HG02759 (cell line): ENCODE measurements at regions not wholly inside any gene's neighbourhood (a gene's known extent, or its start where the extent isn't known, plus 50 kb on each side); places are given as distances from the start of the nearest gene placed in this dataset.
"Not testable (repeated sequence)": the region's sequence is repeated elsewhere in the genome, so short reads cannot be mapped to it uniquely, and the experiment has no call there.

Experiments
- ATAC-seq: cut with Tn5 transposase; IDR thresholded peaks from one replicate; pipeline ENCODE4 v1.9.1; 2021; ENCODE audit warnings: mild to moderate bottlenecking, moderate library complexity; ENCODE audit not compliant: unreplicated experiment

GRCh38 chr3:152148579-152148978, 120.2 kb upstream of the MBNL1 start:
- ATAC-seq: no peak

- no peak for ATAC-seq
Measured at GRCh38 chr3:152149832-152150231, 118.9 kb upstream of the MBNL1 start.

GRCh38 chr3:152151216-152151876, 117.4 kb upstream of the MBNL1 start:
- ATAC-seq: no peak

GRCh38 chr3:152151877-152152765, 116.6 kb upstream of the MBNL1 start:
- not testable (repeated sequence) for ATAC-seq

- not testable (repeated sequence) for ATAC-seq
Measured at GRCh38 chr3:152153115-152153514, 115.6 kb upstream of the MBNL1 start.

DNA sequence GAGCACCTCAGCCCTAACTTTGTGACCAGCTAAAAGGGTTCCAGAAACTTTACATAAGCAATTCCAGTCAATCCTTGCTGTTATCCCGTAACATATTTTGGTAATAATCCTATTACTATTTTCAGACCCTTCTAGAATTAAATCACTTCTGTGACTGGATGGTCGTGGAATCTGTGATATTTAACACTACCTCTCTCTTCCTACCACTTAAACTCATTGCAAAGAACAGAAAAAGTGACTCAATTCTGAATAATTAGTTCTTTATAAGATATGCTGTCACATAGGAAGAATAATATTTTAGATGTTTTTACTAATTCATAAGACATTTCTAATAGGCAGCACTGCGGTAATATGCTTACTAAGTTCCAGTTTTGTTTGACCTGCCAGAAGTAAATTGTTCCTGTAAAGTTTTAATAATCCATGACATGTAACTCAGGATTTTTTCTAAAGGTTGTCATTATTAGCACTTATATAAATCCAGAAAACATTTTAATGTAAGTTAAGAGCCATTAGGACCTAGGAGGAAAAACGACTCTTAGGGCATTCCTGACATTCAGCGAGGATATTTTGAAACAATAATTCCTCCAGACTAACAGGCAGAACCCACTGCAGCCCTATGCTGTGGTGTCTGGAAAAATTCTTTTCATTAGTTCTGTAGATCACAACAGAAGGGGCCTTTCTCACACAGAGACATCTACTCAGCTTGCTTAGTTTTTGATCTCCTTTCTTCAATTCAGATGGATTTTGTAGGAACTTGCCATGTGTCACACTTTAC, 113.3 kb upstream of the MBNL1 start:
- ATAC-seq: no peak

DNA sequence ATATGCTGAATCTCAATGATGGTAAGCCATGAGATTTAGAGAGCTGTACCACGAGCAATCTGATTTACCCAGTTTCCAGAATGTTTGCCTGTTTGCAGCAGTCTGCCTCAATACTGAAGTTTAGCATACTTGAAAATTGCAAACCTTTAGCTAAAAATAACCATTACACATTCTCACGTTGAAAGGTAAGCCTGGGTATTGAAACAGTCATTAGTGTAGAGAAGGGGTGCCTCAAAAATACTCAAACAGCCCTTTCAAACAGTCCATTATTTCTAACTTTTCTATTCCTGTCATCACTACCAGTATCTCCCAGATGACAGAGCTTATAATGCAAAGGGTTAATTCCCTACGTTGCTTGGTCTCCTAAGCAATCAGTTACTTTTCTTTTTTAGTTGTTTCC, 111.8 kb upstream of the MBNL1 start:
- ATAC-seq: no peak

GRCh38 chr3:152157337-152157736, 111.4 kb upstream of the MBNL1 start:
- no peak for ATAC-seq

DNA sequence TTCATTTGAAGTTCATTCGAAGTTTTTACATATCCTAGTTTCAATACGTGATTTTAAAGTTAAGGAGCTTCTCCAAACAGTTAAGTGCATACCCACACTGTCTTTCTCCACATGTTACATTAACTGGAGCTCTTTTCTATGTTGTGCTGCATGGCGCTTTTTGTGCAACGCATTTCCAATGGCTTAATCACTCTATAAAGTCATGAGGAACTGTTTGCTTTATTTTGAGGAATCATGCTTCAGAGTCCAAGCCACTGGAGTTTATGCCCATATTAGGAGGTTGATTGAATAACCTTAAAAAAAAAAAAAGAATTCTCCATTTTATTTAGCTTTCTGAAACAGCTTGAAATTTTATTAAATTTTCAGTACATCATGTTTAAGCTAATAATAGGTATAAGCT, 109.4 kb upstream of the MBNL1 start:
- ATAC-seq: no peak

DNA sequence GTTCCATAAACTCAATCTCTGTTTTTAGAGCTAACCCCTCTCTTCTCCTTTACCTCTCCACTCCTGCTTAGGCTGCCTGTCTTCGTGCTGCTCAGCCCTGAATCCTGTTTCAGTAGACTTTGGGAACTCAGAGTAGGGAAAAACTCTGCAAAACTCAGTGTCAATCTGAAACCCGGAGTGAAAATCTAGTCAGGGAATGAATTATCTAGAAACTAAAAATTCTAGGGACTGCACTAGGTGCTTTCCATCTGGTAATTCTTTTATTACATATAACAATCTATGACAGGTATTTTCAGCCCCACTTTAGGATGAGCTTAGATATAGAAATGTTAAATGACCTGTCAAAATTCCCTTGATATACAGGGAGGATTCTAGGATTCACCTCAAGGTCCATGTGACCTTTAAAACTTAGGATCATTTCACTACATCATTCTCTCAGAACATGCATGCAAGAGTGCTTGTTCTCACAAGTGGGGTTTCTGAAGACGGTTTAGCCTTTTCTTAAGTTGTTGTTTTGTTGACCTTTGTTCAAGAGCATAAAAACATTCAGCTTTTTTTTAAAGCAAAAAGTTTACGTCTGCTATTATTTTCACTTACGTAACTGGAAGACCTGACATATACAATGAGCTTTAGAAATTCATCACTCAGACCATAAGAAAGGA, 108.2 kb upstream of the MBNL1 start:
- ATAC-seq: peak; percentile 54

DNA sequence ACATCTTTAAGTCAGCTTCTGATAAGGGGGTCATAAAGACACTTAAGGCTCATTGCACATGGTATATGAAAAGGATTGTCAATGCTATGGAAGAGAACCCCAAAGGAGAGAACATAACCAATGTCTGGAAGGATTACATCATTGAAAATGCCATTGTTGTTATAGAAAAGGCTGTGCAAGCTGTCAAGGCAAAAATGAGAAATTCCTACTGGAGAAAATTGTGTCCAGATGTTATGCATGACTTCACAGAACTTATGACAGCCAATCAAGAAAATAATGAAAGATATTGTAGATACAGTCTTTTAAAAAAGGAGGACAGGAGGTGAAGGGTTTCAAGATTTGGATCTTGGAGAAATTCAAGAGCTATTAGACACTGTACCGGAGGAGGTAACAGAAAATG, 96.3 kb upstream of the MBNL1 start:
- no peak for ATAC-seq

GRCh38 chr3:152173627-152174026, 95.1 kb upstream of the MBNL1 start:
- ATAC-seq: no peak

DNA sequence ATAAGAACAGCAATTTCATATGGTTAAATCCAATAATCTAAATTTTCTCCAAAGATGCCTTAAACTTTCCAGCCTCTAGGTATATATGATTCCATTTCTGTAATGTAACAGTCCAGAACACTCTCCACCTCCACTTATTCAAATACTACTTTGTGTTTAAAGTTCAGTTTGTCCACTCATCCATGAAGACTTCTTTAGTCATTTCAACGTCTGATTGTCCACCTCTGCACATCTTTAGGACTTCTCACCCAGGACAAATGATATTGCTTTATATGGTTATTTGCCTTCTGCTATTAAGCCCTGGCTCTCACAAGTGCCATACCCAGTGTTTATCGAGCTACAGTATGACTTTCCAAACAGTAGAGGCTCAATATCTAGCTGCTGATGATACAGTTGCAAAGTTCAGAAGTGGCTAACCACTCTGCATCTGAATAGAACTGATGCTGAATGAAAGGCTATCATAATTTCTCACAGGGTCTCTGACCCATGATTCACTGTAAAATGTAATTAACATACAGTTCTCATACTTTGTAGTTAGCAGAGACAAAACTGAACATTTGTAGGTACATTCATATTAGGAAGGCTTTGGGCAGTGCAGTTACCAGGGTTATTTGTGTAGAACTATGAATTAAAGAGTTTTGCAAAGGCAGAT, 93.7 kb upstream of the MBNL1 start:
- ATAC-seq: no peak

DNA sequence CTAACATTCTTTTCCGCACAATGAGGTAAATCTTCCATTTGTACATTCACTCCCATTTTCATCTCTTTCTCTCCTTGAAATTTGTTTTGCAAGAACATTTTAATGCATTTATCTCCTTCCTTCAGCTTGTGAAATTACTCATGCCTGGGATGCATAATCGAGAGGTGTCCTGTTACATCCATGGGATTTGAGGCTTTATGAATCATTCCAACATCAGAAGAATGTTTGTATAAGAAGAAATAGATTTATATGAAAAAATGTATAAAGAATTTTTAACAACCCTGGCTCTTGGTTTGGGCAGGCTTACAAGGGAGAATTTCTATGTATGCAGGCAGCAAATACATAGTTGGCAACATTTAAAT, 93.2 kb upstream of the MBNL1 start:
- ATAC-seq: no peak

DNA sequence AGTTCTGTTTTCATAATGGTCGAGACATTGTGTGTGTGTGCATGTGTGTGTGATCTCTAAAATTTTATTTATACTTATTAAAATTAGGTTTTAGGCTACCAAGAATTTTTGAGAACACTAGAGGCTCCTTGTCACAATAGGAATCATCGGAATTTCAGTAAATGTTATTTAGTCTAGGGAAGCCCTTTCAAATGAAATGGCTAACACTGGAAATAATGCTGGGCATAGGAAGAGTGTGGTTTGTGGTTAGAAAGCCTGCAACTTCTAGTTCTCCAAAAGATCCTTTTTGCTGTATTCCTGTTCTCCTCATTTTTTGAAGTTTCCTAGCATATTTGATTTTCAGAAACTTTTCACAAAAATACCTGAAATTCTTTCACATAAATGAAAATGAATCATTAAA, 92.5 kb upstream of the MBNL1 start:
- ATAC-seq: no peak

DNA sequence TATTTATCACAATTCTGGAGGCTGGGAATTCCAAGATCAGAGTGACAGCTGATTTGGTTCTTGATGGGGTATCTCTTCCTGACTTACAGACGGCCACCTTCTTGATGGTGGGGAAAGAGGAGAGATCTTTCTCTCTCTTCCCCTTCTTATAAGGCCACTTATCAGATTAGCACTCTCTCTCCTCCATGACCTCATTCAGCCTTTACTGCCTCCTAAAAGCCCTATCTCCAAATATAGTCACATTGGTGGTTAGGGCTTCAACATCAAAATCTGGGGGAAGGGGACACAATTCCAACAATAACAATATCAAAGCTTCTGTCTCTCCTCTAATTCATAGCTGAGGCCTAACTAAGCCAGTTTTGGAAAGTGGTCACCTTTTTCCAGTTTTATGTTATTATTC, 91.7 kb upstream of the MBNL1 start:
- ATAC-seq: no peak

DNA sequence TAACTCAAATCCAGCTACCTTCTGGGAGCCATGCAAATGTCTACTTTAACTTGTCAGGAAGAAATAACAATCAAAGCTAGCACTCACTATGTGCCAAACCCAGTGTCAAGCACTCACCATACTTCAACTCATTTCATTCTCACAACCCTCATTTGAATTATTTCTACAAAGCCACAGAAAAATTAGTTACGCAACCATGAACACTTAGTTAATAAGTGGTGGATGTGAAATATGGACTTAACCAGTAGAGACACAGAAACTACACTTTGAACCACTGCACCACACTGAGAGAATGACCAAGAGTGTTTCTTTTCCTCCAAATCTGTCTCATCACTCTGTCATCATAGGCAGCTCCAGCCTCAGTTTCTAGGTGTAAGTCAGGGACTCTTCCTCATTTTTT, 91.0 kb upstream of the MBNL1 start:
- peak; percentile 92 for ATAC-seq

DNA sequence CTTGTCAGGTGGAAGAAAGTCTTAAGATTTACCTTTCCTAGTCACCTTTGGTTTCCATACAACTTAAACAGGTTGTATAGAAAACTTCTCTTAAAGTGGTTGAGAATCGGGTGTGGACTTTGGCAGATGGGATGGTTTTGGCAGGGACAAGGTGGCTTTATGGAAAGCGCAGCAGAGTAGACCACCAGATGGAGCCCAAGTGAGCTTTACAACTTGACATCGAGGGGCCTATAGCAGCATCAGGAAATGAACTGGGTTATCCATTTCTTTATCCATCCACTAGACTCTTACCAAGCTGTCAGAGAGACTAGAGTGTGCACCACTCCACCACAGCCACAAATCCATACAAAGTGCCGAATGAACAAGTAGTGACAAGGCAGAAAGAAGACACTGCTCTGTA, 85.3 kb upstream of the MBNL1 start:
- peak; percentile 85 for ATAC-seq

DNA sequence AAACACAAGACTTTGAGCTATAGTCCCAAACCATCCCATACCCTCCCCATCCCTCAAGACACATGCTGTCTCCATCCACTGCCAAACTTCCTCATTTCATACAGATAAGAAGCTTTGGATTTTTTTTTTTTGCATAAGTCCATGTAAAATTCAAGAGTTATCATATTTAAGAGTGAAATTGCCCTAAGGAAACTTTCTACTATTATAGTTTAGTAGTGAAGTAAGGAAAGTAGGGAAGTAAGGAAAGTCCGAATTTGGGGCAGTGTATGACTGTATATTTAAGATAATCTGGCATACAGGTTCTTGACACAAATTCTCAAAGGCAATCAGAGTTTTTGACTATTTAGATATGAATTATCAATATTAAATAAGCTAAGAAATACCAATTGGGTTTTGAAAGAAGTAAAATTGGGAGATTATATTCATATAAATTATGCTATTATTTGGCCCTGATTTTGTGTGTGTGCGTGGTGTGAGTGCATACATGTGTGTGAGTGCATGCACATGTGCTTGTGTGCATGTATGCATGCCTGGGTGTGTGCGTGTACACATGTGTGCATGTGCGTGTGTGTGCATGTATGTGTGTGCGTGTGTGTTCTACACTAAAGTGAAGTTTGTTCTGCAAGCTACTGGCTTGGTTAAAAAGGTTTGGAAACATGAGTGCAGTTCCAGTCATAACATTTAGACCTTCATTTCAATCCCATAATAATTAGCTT, 83.6 kb upstream of the MBNL1 start:
- no peak for ATAC-seq
